GM12878 (cell line): ENCODE measurements at regions not wholly inside any gene's neighbourhood (a gene's known extent, or its start where the extent isn't known, plus 50 kb on each side); places are given as distances from the start of the nearest gene placed in this dataset.

Experiments used
- ATAC-seq: fragments of 200-7000 bp; cut with Tn5 transposase; 3 replicates; pipeline ENCODE4 v1.9.1; 2020; ENCODE audit warnings: mild to moderate bottlenecking, moderate library complexity
- BruUV-seq: library from RNA; stranded (reverse); fragments of 400-500 nt; replicated peaks from 2 replicates; lab custom pipeline; 2021; lab: Mats Ljungman, UMichigan
- CTCF ChIA-PET: fragments of 300-600 bp; sonication (Branson Sonifier 250); formaldehyde crosslinking; extraction: SDS; loops from one replicate; lab custom pipeline; 2021; ENCODE audit warnings: inconsistent platforms; lab: Yijun Ruan, JAX
- POLR2A ChIA-PET: fragments of 350-600 bp; formaldehyde crosslinking; extraction: SDS; loops from one replicate; lab custom pipeline; 2021; ENCODE audit warnings: inconsistent platforms; lab: Charles Lee
- RAD21 ChIA-PET: fragments of 300-600 bp; sonication (Branson Sonifier 250); formaldehyde crosslinking; loops from one replicate; lab custom pipeline; 2023; ENCODE audit warnings: antibody characterized with exemption; ENCODE audit not compliant: unreplicated experiment; lab: Charles Lee
- SMC1A ChIA-PET: fragments of 300-600 bp; sonication (Branson Sonifier 250); formaldehyde crosslinking; loops from one replicate; lab custom pipeline; 2023; ENCODE audit not compliant: unreplicated experiment, uncharacterized antibody; lab: Charles Lee
- DNase-seq: peaks from one replicate; pipeline ENCODE4 v3.0.0-alpha.2; 2011; ENCODE audit warnings: low read depth, low spot score
- FAIRE-seq: peaks from 3 replicates; lab custom pipeline; 2011; peaks lifted over from hg19 to GRCh38; lab: Jason Lieb, UNC
- H2AFZ ChIP-seq: 2 replicates; pipeline ENCODE4 v1.6.0; 2011; ENCODE audit warnings: low read depth, low read length, control low read depth; ENCODE audit not compliant: control insufficient read depth
- H3K27ac ChIP-seq: 2 replicates; pipeline ENCODE4 v1.5.1; 2011; ENCODE audit warnings: control low read depth; ENCODE audit not compliant: control insufficient read depth, insufficient read depth
- H3K27me3 ChIP-seq, 2 experiments: replicated peaks in 1 of 2; 2 replicates each; pipeline versions ENCODE4 v1.6.0 to v1.6.1; 2011; ENCODE audit warnings: low read length in 1 of 2; ENCODE audit not compliant: control insufficient read depth in 2 of 2, insufficient read depth in 2 of 2
- H3K36me3 ChIP-seq, 2 experiments: 2 replicates each; pipeline ENCODE4 v1.5.1; 2011; ENCODE audit warnings: low read length in 1 of 2; ENCODE audit not compliant: control insufficient read depth in 2 of 2, insufficient read depth in 2 of 2
- H3K4me1 ChIP-seq: 2 replicates; pipeline ENCODE4 v1.6.1; 2011; ENCODE audit warnings: mild to moderate bottlenecking, low read length, moderate library complexity, mixed read lengths; ENCODE audit not compliant: control insufficient read depth, insufficient read depth
- H3K4me2 ChIP-seq: 2 replicates; pipeline ENCODE4 v1.6.0; 2011; ENCODE audit warnings: control low read depth; ENCODE audit not compliant: control insufficient read depth, insufficient read depth
- H3K4me3 ChIP-seq: fragments of 200-600 bp; sonication (generic); 2 replicates; pipeline ENCODE4 v1.5.1; 2016
- H3K79me2 ChIP-seq: 2 replicates; pipeline ENCODE4 v1.6.0; 2011; ENCODE audit warnings: low read length; ENCODE audit not compliant: control insufficient read depth, insufficient read depth
- H3K9ac ChIP-seq: 2 replicates; pipeline ENCODE4 v1.8.0; 2011; ENCODE audit warnings: low read length, control low read depth, mixed read lengths; ENCODE audit not compliant: control insufficient read depth, insufficient read depth
- H3K9me3 ChIP-seq: replicated peaks from 3 replicates; pipeline ENCODE4 v1.5.1; 2011; ENCODE audit warnings: mild to moderate bottlenecking, low read length; ENCODE audit not compliant: control insufficient read depth, insufficient read depth
- H4K20me1 ChIP-seq: 2 replicates; pipeline ENCODE4 v1.6.0; 2011; ENCODE audit not compliant: control insufficient read depth, insufficient read depth
- CREB1 ChIP-seq: IDR thresholded peaks from 2 replicates; pipeline ENCODE4 v1.6.1; 2012; ENCODE audit warnings: low read depth, mild to moderate bottlenecking, inconsistent platforms
- E4F1 ChIP-seq: fragments of 450-650 bp; IDR thresholded peaks from 2 replicates; pipeline ENCODE4 v1.6.1; 2018; ENCODE audit warnings: borderline replicate concordance, mild to moderate bottlenecking; ENCODE audit not compliant: partially characterized antibody
- EP300 ChIP-seq, 2 experiments: fragments of 150-350 bp in 1 of 2; IDR thresholded peaks; 2 replicates each; pipeline ENCODE4 v1.6.1; 2011 to 2012; ENCODE audit warnings: low read depth in 2 of 2, low read length in 2 of 2, borderline replicate concordance in 1 of 2, improper control_type of control experiment in 1 of 2, inconsistent platforms in 1 of 2; ENCODE audit not compliant: control insufficient read depth in 1 of 2
- EZH2 ChIP-seq: IDR thresholded peaks from 2 replicates; pipeline ENCODE4 v1.6.1; 2012; ENCODE audit warnings: low read depth, mild to moderate bottlenecking, control low read depth, inconsistent platforms, low read length, borderline replicate concordance; ENCODE audit not compliant: control insufficient read depth
- GATAD2B ChIP-seq: fragments of 450-650 bp; conservative IDR thresholded peaks from 2 replicates; pipeline ENCODE4 v1.6.1; 2017; ENCODE audit warnings: low read depth, mild to moderate bottlenecking, moderate library complexity
- IKZF2 ChIP-seq, 2 experiments: fragments of 450-650 bp; IDR thresholded peaks; 2 replicates each; pipeline ENCODE4 v1.6.1; 2017; ENCODE audit warnings: mild to moderate bottlenecking in 2 of 2, moderate library complexity in 2 of 2
- MTA2 ChIP-seq: fragments of 450-650 bp; IDR thresholded peaks from 2 replicates; pipeline ENCODE4 v1.6.1; 2016; ENCODE audit warnings: low read depth, mild to moderate bottlenecking, moderate library complexity
- MYB ChIP-seq: fragments of 150-350 bp; IDR thresholded peaks from 2 replicates; pipeline ENCODE4 v1.6.1; 2014; ENCODE audit warnings: mild to moderate bottlenecking, low read depth, low read length, borderline replicate concordance
- NRF1 ChIP-seq: conservative IDR thresholded peaks from 2 replicates; pipeline ENCODE4 v1.6.1; 2011; ENCODE audit warnings: mild to moderate bottlenecking, low read depth, low read length, improper control_type of control experiment
- PAX5 ChIP-seq: IDR thresholded peaks from 2 replicates; pipeline ENCODE4 v1.6.1; 2011; ENCODE audit warnings: low read depth, low read length, borderline replicate concordance
- PBX3 ChIP-seq: IDR thresholded peaks from 2 replicates; pipeline ENCODE4 v1.6.1; 2011; ENCODE audit warnings: mild to moderate bottlenecking, low read depth, low read length, moderate library complexity; ENCODE audit not compliant: insufficient replicate concordance
- POLR2A ChIP-seq: IDR thresholded peaks from 2 replicates; pipeline ENCODE4 v1.6.1; 2011; ENCODE audit warnings: low read depth, mild to moderate bottlenecking, low read length
- RBBP5 ChIP-seq: fragments of 200-600 bp; sonication (generic); conservative IDR thresholded peaks from 2 replicates; pipeline ENCODE4 v1.6.1; 2016
- SKIL ChIP-seq: fragments of 450-650 bp; IDR thresholded peaks from 2 replicates; pipeline ENCODE4 v1.6.1; 2017; ENCODE audit warnings: mild to moderate bottlenecking, low read depth, inconsistent platforms; ENCODE audit not compliant: poor library complexity, severe bottlenecking
- SRF ChIP-seq, 2 experiments: IDR thresholded peaks; 2 replicates each; pipeline ENCODE4 v1.6.1; 2011; ENCODE audit warnings: low read depth in 2 of 2, low read length in 2 of 2, mild to moderate bottlenecking in 1 of 2, moderate library complexity in 1 of 2
- SUPT20H ChIP-seq: IDR thresholded peaks from 2 replicates; pipeline ENCODE4 v1.6.1; 2011; ENCODE audit warnings: low read depth, mild to moderate bottlenecking, low read length, moderate library complexity, borderline replicate concordance; ENCODE audit not compliant: control insufficient read depth
- WRNIP1 ChIP-seq: IDR thresholded peaks from 2 replicates; pipeline ENCODE4 v1.6.1; 2011; ENCODE audit warnings: low read depth, low read length, improper control_type of control experiment, borderline replicate concordance
- WGBS: methylation state at CpG from one replicate; pipeline ENCODE4 v1.1.6; 2016; ENCODE audit warnings: low lambda C conversion rate; ENCODE audit not compliant: insufficient replicate concordance, insufficient coverage; ENCODE audit errors: missing lambda C conversion rate; 5-methylcytosine and 5-hydroxymethylcytosine counted together
- in situ Hi-C: fragments of 300-500 bp; cut with MboI; formaldehyde crosslinking; loops from 9 replicates; pipeline ENCODE4 v1.14.3; 2018; ENCODE audit warnings: mixed read lengths
- intact Hi-C: fragments of 100-400 bp; cut with micrococcal nuclease; formaldehyde crosslinking; loops from one replicate; pipeline ENCODE4 v1.14.2; 2022; ENCODE audit not compliant: unreplicated experiment

- ChIA-PET CTCF (no interaction called here), SMC1A (no interaction called here), POLR2A (no interaction called here), RAD21 (no interaction called here)
- Histone ChIP-seq H3K27ac (no peak overlapping the region), H3K4me3 (no peak overlapping the region), H3K9ac (no peak overlapping the region), H4K20me1 (no peaks in the 10 kb centered on the region), H3K4me2 (no peak overlapping the region), H2AFZ (no peak overlapping the region), H3K79me2 (no peaks in the 10 kb centered on the region), H3K36me3 (no peaks in the 10 kb centered on the region), H3K9me3 (no peaks in the 10 kb centered on the region), H3K4me1 (no peaks in the 10 kb centered on the region), H3K27me3 (no peaks in the 10 kb centered on the region)
- no peak for ATAC-seq
- no peak for DNase-seq
- no peak for FAIRE-seq
- in situ Hi-C loops, result no loop called here
- intact Hi-C loops, result no loop called here
- no TSS peak for BruUV-seq
- 12% methylated on average over 3 of the region's 3 CpGs for WGBS
- TF ChIP-seq NRF1 (no peak), SUPT20H (no peak), MTA2 (no peak), PBX3 (no peak), RBBP5 (no peak), MYB (no peak), PAX5 (no peak), SRF (IDR thresholded peaks at IDR 0.05; ENCODE audit: low read depth in 2 of 2, low read length in 2 of 2) (no peak), EP300 (IDR thresholded peaks at IDR 0.05; ENCODE audit: borderline replicate concordance in 1 of 2, control insufficient read depth in 1 of 2, low read depth in 2 of 2, low read length in 2 of 2) (no peak), CREB1 (no peak), E4F1 (no peak), POLR2A (no peak), SKIL (no peak), GATAD2B (no peak), IKZF2 (IDR thresholded peaks at IDR 0.05) (no peak), WRNIP1 (no peak), EZH2 (no peak)
Observed at GRCh38 chr5:44714871-44715561, 93.7 kb upstream of the MRPS30 start.
